MM.1S (cell line): ENCODE measurements at regions not wholly inside any gene's neighbourhood (a gene's known extent, or its start where the extent isn't known, plus 50 kb on each side); places are given as distances from the start of the nearest gene placed in this dataset.

Experiments
- DNase-seq: peaks from one replicate; pipeline ENCODE4 v3.0.0-alpha.2; 2015
- H2AFZ ChIP-seq: fragments of 300-600 bp; sonication (generic); 2 replicates; pipeline ENCODE4 v1.6.0; 2016; ENCODE audit warnings: antibody characterized with exemption, low read length
- H3F3A ChIP-seq: fragments of 300-600 bp; sonication (generic); 2 replicates; pipeline ENCODE4 v1.6.1; 2016; ENCODE audit warnings: mild to moderate bottlenecking, antibody characterized with exemption, low read length, moderate library complexity, mixed read lengths; ENCODE audit not compliant: insufficient read depth
- H3K27ac ChIP-seq: fragments of 300-600 bp; sonication (generic); 2 replicates; pipeline ENCODE4 v1.5.1; 2016; ENCODE audit warnings: mild to moderate bottlenecking, low read length
- H3K27me3 ChIP-seq: fragments of 300-600 bp; sonication (generic); replicated peaks from 2 replicates; pipeline ENCODE4 v1.6.0; 2016; ENCODE audit warnings: low read length; ENCODE audit not compliant: insufficient read depth
- H3K36me3 ChIP-seq: fragments of 300-600 bp; sonication (generic); replicated peaks from 2 replicates; pipeline ENCODE4 v1.6.1; 2016; ENCODE audit warnings: mild to moderate bottlenecking, low read length, mixed read lengths; ENCODE audit not compliant: insufficient read depth
- H3K4me1 ChIP-seq: fragments of 300-600 bp; sonication (generic); 2 replicates; pipeline ENCODE4 v1.6.1; 2016; ENCODE audit warnings: low read length, mixed read lengths
- H3K4me2 ChIP-seq: fragments of 300-600 bp; sonication (generic); 2 replicates; pipeline ENCODE4 v1.6.0; 2016; ENCODE audit warnings: low read depth, low read length
- H3K4me3 ChIP-seq: fragments of 300-600 bp; sonication (generic); 2 replicates; pipeline ENCODE4 v1.5.1; 2016; ENCODE audit warnings: low read length, mixed read lengths
- H3K79me2 ChIP-seq: fragments of 300-600 bp; sonication (generic); 2 replicates; pipeline ENCODE4 v1.6.1; 2016; ENCODE audit warnings: mixed run types, low read length, mixed read lengths
- H3K9ac ChIP-seq: fragments of 300-600 bp; sonication (generic); 2 replicates; pipeline ENCODE4 v1.6.1; 2016; ENCODE audit warnings: low read length, mixed read lengths
- H3K9me2 ChIP-seq: fragments of 300-600 bp; sonication (generic); replicated peaks from 2 replicates; pipeline ENCODE4 v1.6.1; 2016; ENCODE audit warnings: mild to moderate bottlenecking, low read length, mixed read lengths; ENCODE audit not compliant: insufficient read depth
- H3K9me3 ChIP-seq: fragments of 300-600 bp; sonication (generic); replicated peaks from 2 replicates; pipeline ENCODE4 v1.6.1; 2016; ENCODE audit warnings: mild to moderate bottlenecking, low read length, mixed read lengths; ENCODE audit not compliant: insufficient read depth
- H4K20me1 ChIP-seq: fragments of 300-600 bp; sonication (generic); 2 replicates; pipeline ENCODE4 v1.6.1; 2016; ENCODE audit warnings: mild to moderate bottlenecking, low read length, moderate library complexity, mixed read lengths; ENCODE audit not compliant: insufficient read depth
- CTCF ChIP-seq: fragments of 300-600 bp; sonication (generic); IDR thresholded peaks from 2 replicates; pipeline ENCODE4 v1.5.1; 2016; ENCODE audit warnings: antibody characterized with exemption, low read length, mixed read lengths
- EZH2 ChIP-seq: fragments of 300-600 bp; sonication (generic); optimal IDR thresholded peaks from 2 replicates; pipeline ENCODE3; 2017; ENCODE audit warnings: low read depth, mild to moderate bottlenecking, antibody characterized with exemption, low read length, mixed read lengths
- EZH2phosphoT487 ChIP-seq: fragments of 300-600 bp; sonication (generic); IDR thresholded peaks from 2 replicates; pipeline ENCODE4 v1.6.1; 2018; ENCODE audit warnings: antibody characterized with exemption, low read length

DNA sequence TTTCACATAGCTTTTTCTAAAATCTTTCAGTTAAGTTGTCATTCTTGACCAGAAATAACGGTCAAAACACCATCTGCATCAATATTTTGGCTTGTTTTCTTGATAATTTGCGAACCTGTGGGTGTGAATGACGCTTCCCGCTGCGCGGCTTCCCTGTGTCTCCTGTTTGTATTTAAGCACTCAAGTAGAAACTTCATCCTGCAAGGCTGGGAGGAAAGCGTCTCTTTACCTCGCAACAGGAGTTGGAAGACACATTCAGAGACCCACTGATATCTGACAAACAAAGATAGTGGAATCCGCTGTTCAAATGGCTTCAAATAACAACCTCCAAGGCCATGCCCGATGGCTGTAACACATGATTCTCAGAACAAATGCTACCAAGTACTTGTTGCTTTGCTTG, 704.9 kb downstream of the DCDC2C start:
- Histone ChIP-seq H4K20me1 (no peaks in the 10 kb centered on the region), H3K27ac (no peak overlapping the region), H3K9me2 (no peaks in the 10 kb centered on the region), H3K4me1 (no peaks in the 10 kb centered on the region), H3K9ac (no peak overlapping the region), H3K4me2 (no peak overlapping the region), H3K79me2 (no peaks in the 10 kb centered on the region), H3K27me3 (no peaks in the 10 kb centered on the region), H3K9me3 (no peaks in the 10 kb centered on the region), H3K36me3 (no peaks in the 10 kb centered on the region), H3F3A (no peaks in the 10 kb centered on the region), H3K4me3 (no peak overlapping the region), H2AFZ (no peak overlapping the region)
- TF ChIP-seq CTCF (no peak), EZH2 (no peak), EZH2phosphoT487 (no peak)
- no peak for DNase-seq

GRCh38 chr2:4412637-4413187, 709.3 kb downstream of the DCDC2C start:
- Histone ChIP-seq H3K4me1 (no peaks in the 10 kb centered on the region), H3K9ac (no peak overlapping the region), H3K4me2 (no peak overlapping the region), H3K9me2 (no peaks in the 10 kb centered on the region), H3K27me3 (no peaks in the 10 kb centered on the region), H2AFZ (no peak overlapping the region), H3K4me3 (no peak overlapping the region), H3K79me2 (no peaks in the 10 kb centered on the region), H3F3A (no peaks in the 10 kb centered on the region), H3K27ac (no peak overlapping the region), H3K9me3 (no peaks in the 10 kb centered on the region), H4K20me1 (no peaks in the 10 kb centered on the region), H3K36me3 (no peaks in the 10 kb centered on the region)
- TF ChIP-seq EZH2phosphoT487 (no peak), EZH2 (no peak), CTCF (no peak)
- DNase-seq, result no peak

DNA sequence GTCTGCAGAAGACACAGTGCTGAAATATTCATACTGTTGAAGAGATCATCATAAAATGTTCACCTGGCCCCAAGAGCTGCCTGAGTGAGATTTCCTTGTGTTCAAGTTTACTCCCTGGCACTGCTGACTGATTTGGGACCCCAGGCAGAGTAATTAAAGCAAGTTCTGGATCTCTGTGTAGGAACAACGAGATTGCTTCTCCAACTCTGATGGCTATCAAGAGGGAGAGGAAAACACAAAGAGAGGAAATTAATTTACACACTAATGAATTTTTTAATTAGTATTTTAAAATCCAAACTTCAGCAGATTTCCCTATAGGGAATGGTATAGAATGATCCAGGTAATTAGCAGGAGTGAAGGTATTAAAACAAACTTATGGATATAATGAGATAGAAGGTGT, 711.8 kb downstream of the DCDC2C start:
- no peak for TF ChIP-seq EZH2
- TF ChIP-seq CTCF, result no peak
- TF ChIP-seq EZH2phosphoT487, result no peak
- Histone ChIP-seq H3K9me2 (no peaks in the 10 kb centered on the region), H3F3A (no peaks in the 10 kb centered on the region), H3K9me3 (no peaks in the 10 kb centered on the region), H3K4me2 (no peak overlapping the region), H3K4me1 (no peaks in the 10 kb centered on the region), H3K4me3 (no peak overlapping the region), H3K27me3 (no peaks in the 10 kb centered on the region), H3K9ac (no peak overlapping the region), H3K79me2 (no peaks in the 10 kb centered on the region), H3K36me3 (no peaks in the 10 kb centered on the region), H3K27ac (no peak overlapping the region), H2AFZ (no peak overlapping the region), H4K20me1 (no peaks in the 10 kb centered on the region)
- no peak for DNase-seq
